GM10248 (cell line): ENCODE measurements at regions not wholly inside any gene's neighbourhood (a gene's known extent, or its start where the extent isn't known, plus 50 kb on each side); places are given as distances from the start of the nearest gene placed in this dataset.

ENCODE experiments used
- CTCF ChIA-PET: fragments of 300-600 bp; sonication (Branson Sonifier 250); formaldehyde crosslinking; extraction: SDS; loops from one replicate; lab custom pipeline; 2021; ENCODE audit warnings: antibody characterized with exemption; lab: Yijun Ruan, JAX
- POLR2A ChIA-PET: fragments of 350-650 bp; sonication (Branson Sonifier 250); formaldehyde crosslinking; extraction: SDS; loops from one replicate; lab custom pipeline; 2020; ENCODE audit warnings: antibody characterized with exemption; lab: Yijun Ruan, JAX
- DNase-seq: peaks from one replicate; pipeline ENCODE4 v3.0.0; 2012; ENCODE audit errors: extremely low spot score
- CTCF ChIP-seq: IDR thresholded peaks from 2 replicates; pipeline ENCODE4 v1.5.1; 2012; ENCODE audit warnings: mild to moderate bottlenecking, low read depth; ENCODE audit errors: extremely low read depth, missing control alignments, control extremely low read depth

GRCh38 chr2:118437501-118437900 lies 349.2 kb downstream of the INSIG2 start:
- TF ChIP-seq CTCF = no peak
- ChIA-PET POLR2A (no interaction called here), CTCF (interaction anchor here (1.5 kb wide), 1 partner anchor 12 kb away, joined by 4 read pairs; no protein-coding TSS in a partner anchor)
- DNase-seq = no peak

GRCh38 chr2:118431997-118432396 lies 343.7 kb downstream of the INSIG2 start:
- no peak for TF ChIP-seq CTCF
- ChIA-PET POLR2A (no interaction called here), CTCF (no interaction called here)
- no peak for DNase-seq

GRCh38 chr2:118431586-118431985 lies 343.3 kb downstream of the INSIG2 start:
- CTCF ChIA-PET = no interaction called here
- DNase-seq = no peak
- POLR2A ChIA-PET = no interaction called here
- no peak for TF ChIP-seq CTCF

- TF ChIP-seq CTCF = no peak
- no peak for DNase-seq
- ChIA-PET POLR2A (no interaction called here), CTCF (no interaction called here)
Measured at GRCh38 chr2:118431165-118431517, 342.9 kb downstream of the INSIG2 start.

GRCh38 chr2:118430510-118431164 lies 342.4 kb downstream of the INSIG2 start:
- TF ChIP-seq CTCF = no peak
- ChIA-PET POLR2A (no interaction called here), CTCF (no interaction called here)
- DNase-seq = no peak

GRCh38 chr2:118425191-118425590 lies 336.9 kb downstream of the INSIG2 start:
- POLR2A ChIA-PET = no interaction called here
- no peak for DNase-seq
- CTCF ChIA-PET = no interaction called here
- TF ChIP-seq CTCF = no peak
